Stimulated activated naive CD8-positive, alpha-beta T cell treated with anti-CD3 and anti-CD28 coated beads, Interleukin-15, Interleukin-2, amounts not matched to agents 100 ng/mL and 50 ng/mL, for 24 hours (primary cell): ENCODE measurements at regions not wholly inside any gene's neighbourhood (a gene's known extent, or its start where the extent isn't known, plus 50 kb on each side); places are given as distances from the start of the nearest gene placed in this dataset.

Experiments
- H3K27ac Mint-ChIP-seq: one replicate; pipeline ENCODE4 v1.8.0; 2021; ENCODE audit warnings: mild to moderate bottlenecking, mixed read lengths
- H3K27me3 Mint-ChIP-seq: one replicate; pipeline ENCODE4 v1.8.0; 2021; ENCODE audit warnings: mixed read lengths
- H3K36me3 Mint-ChIP-seq: one replicate; pipeline ENCODE4 v1.8.0; 2021; ENCODE audit warnings: low read depth, mixed read lengths
- H3K4me1 Mint-ChIP-seq: one replicate; pipeline ENCODE4 v1.8.0; 2021; ENCODE audit warnings: low read depth, mixed read lengths
- H3K4me3 Mint-ChIP-seq: one replicate; pipeline ENCODE4 v1.8.0; 2021; ENCODE audit warnings: mild to moderate bottlenecking, mixed read lengths
- H3K9me3 Mint-ChIP-seq: one replicate; pipeline ENCODE4 v1.8.0; 2021; ENCODE audit warnings: mixed read lengths

GRCh38 chr18:22015156-22015555 is 154.2 kb upstream of the GATA6 start:
- H3K4me1 Mint-ChIP-seq, result no peaks in the 10 kb centered on the region
- no peak overlapping the region for H3K27ac Mint-ChIP-seq
- H3K4me3 Mint-ChIP-seq, result no peak overlapping the region
- H3K36me3 Mint-ChIP-seq, result no peaks in the 10 kb centered on the region
- H3K9me3 Mint-ChIP-seq, result peaks cover 17% of the 10 kb centered on the region
- H3K27me3 Mint-ChIP-seq, result peaks cover 4% of the 10 kb centered on the region

GRCh38 chr18:22018366-22018765 is 151.0 kb upstream of the GATA6 start:
- Mint-ChIP-seq H3K36me3 (no peaks in the 10 kb centered on the region), H3K27ac (peak overlapping the region; percentile 18), H3K4me3 (no peak overlapping the region), H3K4me1 (no peaks in the 10 kb centered on the region), H3K27me3 (peaks cover 4% of the 10 kb centered on the region), H3K9me3 (peaks cover 12% of the 10 kb centered on the region)

- Mint-ChIP-seq H3K4me3 (no peak overlapping the region), H3K4me1 (no peaks in the 10 kb centered on the region), H3K27me3 (peaks cover 4% of the 10 kb centered on the region), H3K36me3 (no peaks in the 10 kb centered on the region), H3K27ac (no peak overlapping the region), H3K9me3 (peaks cover 7% of the 10 kb centered on the region)
Observed at GRCh38 chr18:22019193-22019592, 150.2 kb upstream of the GATA6 start.

GRCh38 chr18:22020127-22020866 is 149.1 kb upstream of the GATA6 start:
- Mint-ChIP-seq H3K27ac (no peak overlapping the region), H3K4me1 (no peaks in the 10 kb centered on the region), H3K36me3 (no peaks in the 10 kb centered on the region), H3K9me3 (peaks cover 5% of the 10 kb centered on the region), H3K4me3 (no peak overlapping the region), H3K27me3 (peaks cover 4% of the 10 kb centered on the region)

- Mint-ChIP-seq H3K36me3 (no peaks in the 10 kb centered on the region), H3K4me1 (no peaks in the 10 kb centered on the region), H3K27ac (no peak overlapping the region), H3K27me3 (peaks cover 4% of the 10 kb centered on the region), H3K9me3 (peaks cover 3% of the 10 kb centered on the region), H3K4me3 (no peak overlapping the region)
Observed at GRCh38 chr18:22020867-22021370, 148.5 kb upstream of the GATA6 start.

GRCh38 chr18:22021701-22022100 is 147.7 kb upstream of the GATA6 start:
- Mint-ChIP-seq H3K4me3 (no peak overlapping the region), H3K27me3 (peaks cover 4% of the 10 kb centered on the region), H3K9me3 (peaks cover 3% of the 10 kb centered on the region), H3K4me1 (no peaks in the 10 kb centered on the region), H3K36me3 (no peaks in the 10 kb centered on the region), H3K27ac (no peak overlapping the region)

- Mint-ChIP-seq H3K36me3 (no peaks in the 10 kb centered on the region), H3K9me3 (no peaks in the 10 kb centered on the region), H3K4me1 (no peaks in the 10 kb centered on the region)
Observed at GRCh38 chr18:22024924-22025323, 144.5 kb upstream of the GATA6 start.

GRCh38 chr18:22026362-22026761 is 143.0 kb upstream of the GATA6 start:
- H3K27me3 Mint-ChIP-seq, result no peaks in the 10 kb centered on the region
- H3K4me3 Mint-ChIP-seq, result no peak overlapping the region
- no peaks in the 10 kb centered on the region for H3K36me3 Mint-ChIP-seq
- H3K27ac Mint-ChIP-seq, result no peak overlapping the region
- H3K9me3 Mint-ChIP-seq, result no peaks in the 10 kb centered on the region
- no peaks in the 10 kb centered on the region for H3K4me1 Mint-ChIP-seq

More at GRCh38 chr18:22024924-22025323, 144.5 kb upstream of the GATA6 start:
- Mint-ChIP-seq H3K4me3 (no peak overlapping the region), H3K27ac (no peak overlapping the region), H3K27me3 (no peaks in the 10 kb centered on the region)

GRCh38 chr18:22026889-22027288 is 142.5 kb upstream of the GATA6 start:
- H3K27me3 Mint-ChIP-seq, result no peaks in the 10 kb centered on the region

GRCh38 chr18:22031611-22032010 is 137.8 kb upstream of the GATA6 start:
- no peaks in the 10 kb centered on the region for H3K4me1 Mint-ChIP-seq
- H3K4me3 Mint-ChIP-seq, result no peak overlapping the region
- no peaks in the 10 kb centered on the region for H3K36me3 Mint-ChIP-seq
- no peak overlapping the region for H3K27ac Mint-ChIP-seq
- H3K9me3 Mint-ChIP-seq, result no peaks in the 10 kb centered on the region
- H3K27me3 Mint-ChIP-seq, result no peaks in the 10 kb centered on the region

More at GRCh38 chr18:22026889-22027288, 142.5 kb upstream of the GATA6 start:
- Mint-ChIP-seq H3K27ac (no peak overlapping the region), H3K9me3 (no peaks in the 10 kb centered on the region), H3K4me3 (no peak overlapping the region), H3K36me3 (no peaks in the 10 kb centered on the region), H3K4me1 (no peaks in the 10 kb centered on the region)

- H3K9me3 Mint-ChIP-seq, result no peaks in the 10 kb centered on the region
- no peaks in the 10 kb centered on the region for H3K4me1 Mint-ChIP-seq
- no peak overlapping the region for H3K4me3 Mint-ChIP-seq
- no peaks in the 10 kb centered on the region for H3K27me3 Mint-ChIP-seq
- H3K27ac Mint-ChIP-seq, result no peak overlapping the region
- no peaks in the 10 kb centered on the region for H3K36me3 Mint-ChIP-seq
Observed at GRCh38 chr18:22032392-22032961, 136.9 kb upstream of the GATA6 start.

- Mint-ChIP-seq H3K27ac (no peak overlapping the region), H3K4me3 (no peak overlapping the region), H3K27me3 (no peaks in the 10 kb centered on the region), H3K36me3 (no peaks in the 10 kb centered on the region), H3K4me1 (no peaks in the 10 kb centered on the region), H3K9me3 (no peaks in the 10 kb centered on the region)
Observed at GRCh38 chr18:22033085-22033484, 136.3 kb upstream of the GATA6 start.

- H3K27me3 Mint-ChIP-seq, result no peaks in the 10 kb centered on the region
- no peak overlapping the region for H3K27ac Mint-ChIP-seq
- H3K4me1 Mint-ChIP-seq, result no peaks in the 10 kb centered on the region
- H3K4me3 Mint-ChIP-seq, result no peak overlapping the region
- H3K9me3 Mint-ChIP-seq, result no peaks in the 10 kb centered on the region
- H3K36me3 Mint-ChIP-seq, result no peaks in the 10 kb centered on the region
Observed at GRCh38 chr18:22034276-22034675, 135.1 kb upstream of the GATA6 start.

- Mint-ChIP-seq H3K4me3 (no peak overlapping the region), H3K4me1 (no peaks in the 10 kb centered on the region), H3K27me3 (no peaks in the 10 kb centered on the region), H3K9me3 (no peaks in the 10 kb centered on the region), H3K36me3 (no peaks in the 10 kb centered on the region), H3K27ac (no peak overlapping the region)
Observed at GRCh38 chr18:22040533-22040932, 128.9 kb upstream of the GATA6 start.

- no peaks in the 10 kb centered on the region for H3K36me3 Mint-ChIP-seq
- no peaks in the 10 kb centered on the region for H3K9me3 Mint-ChIP-seq
- H3K27me3 Mint-ChIP-seq, result no peaks in the 10 kb centered on the region
- no peaks in the 10 kb centered on the region for H3K4me1 Mint-ChIP-seq
- H3K27ac Mint-ChIP-seq, result no peak overlapping the region
- no peak overlapping the region for H3K4me3 Mint-ChIP-seq
Observed at GRCh38 chr18:22043837-22044236, 125.6 kb upstream of the GATA6 start.
